ENCODE measurements at regions not wholly inside any gene's neighbourhood (a gene's known extent, or its start where the extent isn't known, plus 50 kb on each side); places are given as distances from the start of the nearest gene placed in this dataset.

GRCh38 chr10:24039897-24040296 is 169.0 kb upstream of the KIAA1217 start (continued):
- TF ChIP-seq HDGF (IDR thresholded peaks at IDR 0.05) (no peak), SP1 (IDR thresholded peaks at IDR 0.05; ENCODE audit: low read depth, low read length) (no peak), POU2F2 (IDR thresholded peaks at IDR 0.05; ENCODE audit: borderline replicate concordance, low read depth, low read length) (no peak), ETV6 (conservative IDR thresholded peaks at IDR 0.05 in 1 of 2, IDR thresholded peaks at IDR 0.05 in 1 of 2; ENCODE audit: borderline replicate concordance in 1 of 2, low read depth in 1 of 2) (no peak), ATF2 (IDR thresholded peaks at IDR 0.05; ENCODE audit: low read length) (no peak), EZH2 (IDR thresholded peaks at IDR 0.05; ENCODE audit: borderline replicate concordance, control insufficient read depth, low read depth, low read length) (no peak), KDM1A (IDR thresholded peaks at IDR 0.05; ENCODE audit: borderline replicate concordance) (no peak)

GRCh38 chr10:24041034-24041433 is 167.9 kb upstream of the KIAA1217 start:
- Histone ChIP-seq H3K4me3 (no peak overlapping the region), H3K27ac (ENCODE audit: control insufficient read depth, insufficient read depth) (no peak overlapping the region), H3K9ac (ENCODE audit: control insufficient read depth, insufficient read depth, low read length) (no peak overlapping the region), H3K4me1 (ENCODE audit: control insufficient read depth, insufficient read depth, low read length) (no peaks in the 10 kb centered on the region), H2AFZ (ENCODE audit: control insufficient read depth, low read depth, low read length) (no peak overlapping the region), H3K9me3 (replicated peaks; ENCODE audit: control insufficient read depth, insufficient read depth, low read length) (no peaks in the 10 kb centered on the region), H3K36me3 (ENCODE audit: control insufficient read depth in 2 of 2, insufficient read depth in 2 of 2, low read length in 1 of 2) (no peaks in the 10 kb centered on the region), H3K79me2 (ENCODE audit: control insufficient read depth, insufficient read depth, low read length) (no peaks in the 10 kb centered on the region), H3K4me2 (ENCODE audit: control insufficient read depth, insufficient read depth) (no peak overlapping the region), H3K27me3 (replicated peaks in 1 of 2; ENCODE audit: control insufficient read depth in 2 of 2, insufficient read depth in 2 of 2, low read length in 1 of 2) (no peaks in the 10 kb centered on the region), H4K20me1 (ENCODE audit: control insufficient read depth, insufficient read depth) (no peaks in the 10 kb centered on the region)
- ChIA-PET RAD21 (ENCODE audit: unreplicated experiment) (no interaction called here), CTCF (no interaction called here), POLR2A (no interaction called here), SMC1A (ENCODE audit: uncharacterized antibody, unreplicated experiment) (no interaction called here)
- in situ Hi-C loops (cut with MboI) = no loop called here
- ATAC-seq = no peak
- BruUV-seq (replicated peaks) = no TSS peak
- no peak for DNase-seq (ENCODE audit: low read depth, low spot score)
- no peak for TF ChIP-seq TCF12 (IDR thresholded peaks at IDR 0.05; ENCODE audit: low read depth, low read length)
- 18% methylated on average over 3 of the region's 3 CpGs for WGBS (ENCODE audit: insufficient coverage, insufficient replicate concordance, low lambda C conversion rate, missing lambda C conversion rate)
- intact Hi-C loops (cut with micrococcal nuclease; ENCODE audit: unreplicated experiment) = no loop called here
- no peak for FAIRE-seq

Measured in GM12878 (cell line).